ENCODE measurements at regions not wholly inside any gene's neighbourhood (a gene's known extent, or its start where the extent isn't known, plus 50 kb on each side); places are given as distances from the start of the nearest gene placed in this dataset.
"Not testable (repeated sequence)": the region's sequence is repeated elsewhere in the genome, so short reads cannot be mapped to it uniquely, and the experiment has no call there.

DNA sequence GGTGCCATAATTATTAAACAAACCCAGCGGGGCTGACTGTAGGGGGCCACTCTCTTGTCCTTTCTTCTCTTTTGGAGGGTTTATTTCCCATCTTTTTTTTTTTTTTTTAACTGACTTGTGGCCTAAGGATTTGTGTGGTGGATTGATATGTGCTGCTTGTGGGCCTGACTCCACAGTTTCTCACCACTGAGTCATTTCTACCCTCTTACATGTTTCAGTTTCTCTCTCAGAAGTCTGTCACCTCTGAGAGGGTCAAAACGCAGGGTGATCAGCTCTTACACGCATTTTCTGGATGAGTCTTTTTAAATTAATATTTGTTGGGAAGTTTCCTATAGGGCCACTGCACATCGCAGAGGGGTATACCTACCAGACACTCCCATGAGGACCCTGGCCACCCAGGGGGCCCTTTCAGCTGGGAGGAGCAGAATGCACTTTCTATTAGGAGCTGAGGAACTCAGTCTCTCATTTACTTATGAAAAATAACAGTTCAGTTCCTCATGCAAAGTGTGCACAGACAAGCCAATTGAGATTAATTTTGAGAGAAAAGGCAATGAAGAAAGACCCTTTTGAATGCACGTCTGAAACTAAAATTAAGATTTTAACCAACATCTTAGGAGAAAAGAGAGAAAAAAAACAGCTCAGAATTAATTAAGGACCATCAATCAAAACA is 407.9 kb downstream of the TECRL start:
- no peak for DNase-seq

DNA sequence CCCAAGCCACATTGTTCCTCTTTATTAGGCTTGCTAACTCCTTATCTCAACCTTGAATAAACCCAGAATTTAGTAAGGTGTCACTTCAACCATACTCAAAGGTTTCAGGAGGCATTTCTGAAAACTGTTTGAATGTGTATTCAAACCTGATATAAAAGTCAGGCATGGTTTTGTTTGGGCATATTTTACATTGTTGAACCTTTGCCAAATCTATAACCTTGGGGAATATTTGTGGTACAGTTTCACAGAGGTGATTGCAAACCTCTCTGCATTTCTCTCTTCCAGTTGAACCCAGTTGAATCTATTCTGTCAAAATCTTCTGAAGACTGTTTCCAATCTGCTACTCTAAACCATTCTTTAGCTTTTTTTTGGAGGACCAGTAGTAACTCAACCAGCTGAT is 409.0 kb downstream of the TECRL start:
- DNase-seq = no peak

- DNase-seq = no peak
These were observed 423.0 kb downstream of the TECRL start for GRCh38 chr4:63986253-63986652.

DNA sequence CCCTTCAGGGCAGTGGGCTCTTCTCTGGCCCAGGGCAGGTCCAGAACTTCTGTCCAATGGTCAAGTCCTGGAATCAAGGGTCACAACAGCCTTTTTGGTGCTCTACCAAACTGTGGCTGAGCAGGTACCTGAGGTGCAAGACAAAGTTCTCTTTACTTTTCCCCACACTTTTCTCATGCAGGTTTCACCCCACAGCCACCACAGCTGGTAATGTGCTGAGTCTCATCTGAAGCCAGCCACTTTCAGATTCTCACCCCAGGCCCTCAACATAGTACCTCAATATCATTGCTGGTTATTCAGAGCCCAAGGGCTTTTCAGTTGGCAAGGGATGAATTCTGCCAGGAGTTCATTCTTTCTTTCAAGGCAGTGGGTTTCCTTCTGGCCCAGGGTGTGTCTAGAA is 426.0 kb downstream of the TECRL start:
- no peak for DNase-seq

DNA sequence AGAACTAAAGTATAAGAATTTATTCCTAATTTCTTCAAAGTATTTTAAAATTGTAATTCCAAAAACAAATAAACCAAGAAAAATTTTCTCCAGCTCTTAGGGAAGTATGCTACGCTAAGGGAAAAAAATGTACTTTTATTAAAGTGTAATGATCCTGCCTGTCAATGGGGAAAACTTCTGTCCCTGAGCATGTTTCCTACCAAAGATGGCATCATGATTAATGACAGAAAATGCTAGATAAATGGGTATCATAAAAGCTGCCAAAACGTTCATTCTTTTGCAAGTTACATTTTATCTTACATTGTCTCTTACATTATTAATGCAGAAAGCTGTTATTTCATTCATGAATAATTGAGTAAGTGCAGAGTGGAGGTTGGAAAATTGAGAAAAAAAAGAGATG is 443.4 kb downstream of the TECRL start:
- DNase-seq = no peak

GRCh38 chr4:63942706-63943286 is 466.5 kb downstream of the TECRL start:
- DNase-seq = not testable (repeated sequence)

GRCh38 chr4:63937961-63938360 is 471.3 kb downstream of the TECRL start:
- no peak for DNase-seq

- no peak for DNase-seq
These were observed 487.1 kb downstream of the TECRL start for GRCh38 chr4:63922146-63922545.

DNA sequence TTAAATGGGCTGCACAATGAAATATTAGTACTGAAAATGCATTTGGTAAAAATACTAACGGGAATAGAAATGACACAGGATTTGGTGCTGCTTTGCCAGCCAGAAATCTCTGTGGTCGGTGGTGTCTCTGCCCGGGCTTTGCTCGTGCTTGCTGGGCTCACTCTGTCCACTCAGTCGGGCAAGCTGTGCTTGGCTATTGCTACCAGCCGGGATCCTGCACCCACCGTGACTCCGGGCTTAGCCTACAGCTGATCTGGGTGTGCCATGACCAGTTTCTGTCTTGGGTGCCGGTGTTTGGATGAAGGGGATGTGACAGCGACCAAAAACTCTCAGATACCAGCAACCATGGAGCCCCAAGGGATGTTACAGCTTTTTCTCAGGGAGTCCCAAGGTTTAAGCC is 487.7 kb downstream of the TECRL start:
- DNase-seq = no peak

GRCh38 chr4:63919636-63920365 is 489.4 kb downstream of the TECRL start:
- DNase-seq = no peak

GRCh38 chr4:63906660-63907183 is 502.5 kb downstream of the TECRL start:
- no peak for DNase-seq

DNA sequence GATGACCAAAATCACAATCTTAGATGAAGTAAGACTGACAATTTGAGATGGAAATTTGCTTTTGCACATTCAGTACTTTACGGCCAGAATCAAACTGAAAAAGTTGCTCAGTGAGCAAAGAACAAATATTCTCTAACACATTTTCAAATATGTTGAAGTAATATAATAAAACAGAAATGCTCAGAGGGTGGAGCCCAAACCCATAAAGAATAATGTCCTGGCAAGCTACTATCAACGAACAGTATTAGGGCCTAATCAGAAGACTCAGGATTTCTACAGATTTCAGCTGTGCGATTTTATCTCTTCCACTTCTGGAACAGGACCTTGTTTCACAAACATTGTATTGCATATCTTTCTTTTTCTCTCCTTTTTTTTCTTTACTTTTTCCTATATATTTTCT is 505.0 kb downstream of the TECRL start:
- no peak for DNase-seq

- DNase-seq = no peak
These were observed 507.9 kb downstream of the TECRL start for GRCh38 chr4:63901304-63901703.

DNA sequence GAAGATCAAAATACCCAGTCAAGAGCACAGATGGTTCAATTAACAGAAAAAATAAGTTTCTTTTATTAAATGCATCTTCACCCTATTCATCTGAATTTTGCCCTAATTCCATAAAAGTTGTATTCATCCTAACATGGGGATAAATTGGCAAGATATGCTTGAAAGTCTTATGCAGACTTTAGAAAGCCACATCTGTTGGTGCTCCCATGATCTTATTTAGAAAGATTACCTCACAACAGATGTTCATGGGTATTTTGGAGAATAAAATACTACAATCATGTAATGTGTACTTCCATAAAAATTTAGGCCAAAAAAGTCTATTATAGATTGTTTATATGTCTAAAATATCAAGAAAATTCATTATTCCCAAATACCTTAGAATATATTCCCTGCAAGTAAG is 510.3 kb downstream of the TECRL start:
- DNase-seq = no peak

GRCh38 chr4:63894161-63894560 is 515.1 kb downstream of the TECRL start:
- DNase-seq = no peak

DNA sequence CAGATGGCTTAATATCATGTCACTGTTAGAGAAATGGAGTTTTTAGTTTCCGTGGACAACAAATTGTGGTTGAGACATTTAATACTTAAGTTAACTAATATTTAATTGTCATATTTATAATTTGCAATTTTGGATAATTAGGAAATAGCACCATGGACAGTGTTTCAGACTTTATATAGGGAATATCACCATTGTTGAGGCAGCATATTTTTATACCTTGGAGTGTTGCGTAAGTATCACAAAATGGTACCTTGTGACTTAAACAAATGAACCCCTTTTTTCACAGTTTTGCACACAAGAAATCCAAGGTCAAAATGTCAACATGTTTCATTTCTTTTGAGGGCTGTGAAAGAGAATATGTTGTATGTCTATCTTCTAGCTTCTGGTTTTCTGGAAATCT is 539.9 kb downstream of the TECRL start:
- DNase-seq = no peak

DNA sequence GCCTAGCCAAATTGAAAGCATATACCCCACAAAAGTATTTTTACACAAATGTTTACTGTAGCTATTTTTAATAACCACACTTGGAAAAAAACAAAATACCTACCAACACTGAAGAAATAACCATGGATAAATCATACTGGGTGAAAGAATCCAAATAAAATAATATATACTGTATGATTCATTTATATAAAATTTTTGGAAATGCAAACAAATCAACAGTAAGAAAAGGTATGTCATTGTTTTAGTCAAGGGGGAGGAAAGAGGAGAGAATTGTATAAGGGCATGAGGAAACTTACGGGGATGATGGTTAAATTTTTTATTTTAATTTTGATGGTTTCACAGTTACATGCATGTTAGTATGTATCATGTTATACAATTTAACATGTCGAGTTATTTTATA is 557.8 kb downstream of the TECRL start:
- no peak for DNase-seq

- DNase-seq = no peak
These were observed 568.0 kb downstream of the TECRL start for GRCh38 chr4:63841266-63841665.

GRCh38 chr4:63831590-63832155 is 577.6 kb downstream of the TECRL start:
- no peak for DNase-seq

DNA sequence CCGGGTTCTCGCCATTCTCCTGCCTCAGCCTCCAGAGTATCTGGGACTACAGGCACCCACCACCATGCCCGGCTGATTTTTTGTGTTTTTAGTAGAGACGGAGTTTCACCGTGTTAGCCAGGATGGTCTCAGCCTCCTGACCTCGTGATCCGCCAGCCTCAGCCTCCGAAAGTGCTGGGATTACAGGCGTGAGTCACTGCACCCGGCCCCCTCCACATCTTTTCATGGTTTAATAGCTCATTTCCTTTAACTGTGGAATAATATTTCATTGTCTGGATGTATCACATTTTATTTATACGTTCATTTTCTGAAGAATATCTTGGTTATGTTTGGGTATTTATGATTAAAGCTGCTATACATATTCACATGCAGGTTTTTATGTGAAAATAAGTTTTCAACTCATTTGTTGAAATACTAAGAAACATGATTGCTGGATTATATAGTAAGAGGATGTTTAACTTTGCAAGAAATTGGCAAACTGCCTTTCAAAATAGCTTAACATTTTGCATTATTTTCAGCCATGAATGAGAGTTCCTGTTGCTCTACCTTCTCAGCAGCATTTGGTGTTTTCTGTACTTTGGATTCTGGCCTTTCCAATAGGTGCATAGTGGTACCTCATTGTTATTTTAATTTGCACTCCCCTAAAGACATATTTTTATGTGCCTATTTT is 591.9 kb downstream of the TECRL start:
- DNase-seq = no peak

DNA sequence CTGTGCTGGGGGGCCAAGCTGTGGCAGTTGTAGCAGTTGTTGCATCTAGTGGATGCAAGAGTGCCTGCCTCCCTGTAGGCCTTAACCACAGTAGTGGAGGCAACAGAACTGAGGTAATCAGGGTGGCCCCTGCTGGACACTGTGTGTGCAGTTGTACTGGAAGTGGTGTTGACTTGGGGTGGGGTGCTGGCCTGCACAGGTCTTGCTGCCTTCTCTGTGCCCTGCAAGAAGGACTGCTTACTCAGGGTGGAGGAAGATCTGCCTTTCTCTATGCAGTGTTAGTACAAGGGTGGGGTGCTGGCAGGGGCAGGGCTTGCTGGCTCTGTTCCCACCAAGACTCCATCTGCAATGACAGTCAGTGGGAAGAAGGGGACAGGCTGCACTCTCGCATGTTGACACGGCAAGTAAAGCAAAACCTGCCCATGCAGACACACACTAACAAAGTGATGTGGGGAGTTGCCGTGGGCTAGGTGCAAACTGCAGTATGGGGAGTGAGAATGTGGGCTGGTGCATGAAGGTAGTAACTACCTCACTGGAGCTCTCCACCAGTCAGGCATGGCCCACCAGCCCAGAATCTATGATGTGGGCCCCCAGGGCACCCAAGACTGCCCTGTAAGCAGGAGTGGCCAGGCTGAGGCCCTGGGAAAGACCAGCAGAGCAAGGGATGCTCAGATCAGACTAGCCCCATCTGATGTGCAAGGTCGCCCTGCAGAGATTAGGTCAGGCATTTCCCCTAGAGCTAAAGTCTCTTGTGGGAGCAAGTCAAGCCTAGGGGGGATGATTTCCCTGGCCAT is 594.9 kb downstream of the TECRL start:
- DNase-seq = no peak

GRCh38 chr4:63799166-63799565 is 610.1 kb downstream of the TECRL start:
- no peak for DNase-seq
